H1 (cell line): ENCODE measurements at regions not wholly inside any gene's neighbourhood (a gene's known extent, or its start where the extent isn't known, plus 50 kb on each side); places are given as distances from the start of the nearest gene placed in this dataset.

Experiments
- CTCF ChIA-PET: fragments of 300-600 bp; sonication (Branson Sonifier 250); formaldehyde crosslinking; loops from one replicate; lab custom pipeline; 2021; ENCODE audit not compliant: partially characterized antibody; lab: Charles Lee
- POLR2A ChIA-PET: fragments of 300-600 bp; sonication (Branson Sonifier 250); formaldehyde crosslinking; loops from one replicate; lab custom pipeline; 2021; ENCODE audit warnings: inconsistent platforms; ENCODE audit not compliant: partially characterized antibody; lab: Charles Lee
- DNase-seq, 2 experiments: peaks; one replicate each; pipeline versions ENCODE4 v3.0.0 to v3.0.0-alpha.2; 2010 to 2022; ENCODE audit warnings: low spot score in 2 of 2, low read depth in 1 of 2, mixed read lengths in 1 of 2
- FAIRE-seq: peaks from 2 replicates; lab custom pipeline; 2011; peaks lifted over from hg19 to GRCh38; lab: Jason Lieb, UNC
- H2AFZ ChIP-seq: 2 replicates; pipeline ENCODE4 v1.8.1; 2012; ENCODE audit warnings: low read length, inconsistent platforms
- H2AK5ac ChIP-seq: 2 replicates; pipeline ENCODE4 v1.6.1; 2013; ENCODE audit warnings: low read depth, low read length
- H2BK120ac ChIP-seq: replicated peaks from 2 replicates; pipeline ENCODE3; 2013; ENCODE audit warnings: low read depth, low read length, inconsistent platforms
- H2BK12ac ChIP-seq: 2 replicates; pipeline ENCODE4 v1.6.1; 2013; ENCODE audit warnings: low read depth, low read length
- H2BK15ac ChIP-seq: 2 replicates; pipeline ENCODE4 v1.6.1; 2013; ENCODE audit warnings: low read length
- H2BK20ac ChIP-seq: 2 replicates; pipeline ENCODE4 v1.6.1; 2013; ENCODE audit warnings: low read length
- H2BK5ac ChIP-seq: 2 replicates; pipeline ENCODE4 v1.6.1; 2013; ENCODE audit warnings: low read depth, low read length
- H3K14ac ChIP-seq: 2 replicates; pipeline ENCODE4 v1.6.1; 2013; ENCODE audit warnings: inconsistent platforms; ENCODE audit not compliant: insufficient read length
- H3K18ac ChIP-seq: 2 replicates; pipeline ENCODE4 v1.6.1; 2013; ENCODE audit warnings: low read length; ENCODE audit errors: extremely low read depth
- H3K23ac ChIP-seq: 2 replicates; pipeline ENCODE4 v1.6.1; 2013; ENCODE audit warnings: inconsistent platforms; ENCODE audit not compliant: insufficient read length
- H3K23me2 ChIP-seq: 2 replicates; pipeline ENCODE4 v1.6.1; 2013; ENCODE audit warnings: low read depth, low read length
- H3K27ac ChIP-seq: 2 replicates; pipeline ENCODE4 v1.6.1; 2011; ENCODE audit warnings: low read depth, low read length, inconsistent platforms
- H3K27me3 ChIP-seq, 4 experiments: replicated peaks in 1 of 4; 1 replicate in 1 of 4; 2 replicates in 3 of 4; pipeline versions ENCODE4 v1.6.1 to v1.8.1; 2011 to 2013; ENCODE audit warnings: low read length in 3 of 4, mild to moderate bottlenecking in 3 of 4, inconsistent platforms in 2 of 4, mixed read lengths in 2 of 4, moderate library complexity in 1 of 4; ENCODE audit not compliant: control insufficient read depth in 3 of 4, insufficient read depth in 3 of 4; ENCODE audit errors: extremely low read depth in 1 of 4
- H3K36me3 ChIP-seq, 4 experiments: 2 replicates each; pipeline versions ENCODE4 v1.6.1 to v1.8.1; 2011 to 2013; ENCODE audit warnings: mild to moderate bottlenecking in 4 of 4, low read length in 3 of 4, moderate library complexity in 2 of 4, control low read depth in 1 of 4, inconsistent platforms in 1 of 4; ENCODE audit not compliant: insufficient read depth in 4 of 4, control insufficient read depth in 2 of 4
- H3K4ac ChIP-seq: replicated peaks from 2 replicates; pipeline ENCODE3; 2013; ENCODE audit warnings: low read length, low read depth, mixed read lengths, inconsistent platforms; ENCODE audit not compliant: insufficient read length
- H3K4me1 ChIP-seq, 4 experiments: replicated peaks in 1 of 4; 1 replicate in 1 of 4; 2 replicates in 3 of 4; pipeline versions ENCODE4 v1.6.1 to v1.8.1; 2011 to 2013; ENCODE audit warnings: low read length in 3 of 4, inconsistent platforms in 2 of 4, mixed read lengths in 1 of 4; ENCODE audit not compliant: insufficient read depth in 4 of 4, control insufficient read depth in 3 of 4
- H3K4me2 ChIP-seq, 2 experiments: 2 replicates each; pipeline versions ENCODE4 v1.6.1 to v1.8.1; 2011 to 2013; ENCODE audit warnings: low read depth in 2 of 2, low read length in 2 of 2, control low read depth in 1 of 2, inconsistent platforms in 1 of 2, mild to moderate bottlenecking in 1 of 2; ENCODE audit not compliant: insufficient read depth in 1 of 2
- H3K4me3 ChIP-seq, 4 experiments: fragments of 200-600, 300-600 bp in 1 of 4; sonication (generic), shearing (Covaris generic), sonication (Bioruptor Twin) in 1 of 4; 2 replicates each; pipeline versions ENCODE4 v1.5.1 to v1.8.1; 2011 to 2016; ENCODE audit warnings: low read length in 4 of 4, low read depth in 3 of 4, control low read depth in 2 of 4, inconsistent platforms in 2 of 4, mild to moderate bottlenecking in 2 of 4, mixed read lengths in 1 of 4, moderate library complexity in 1 of 4; ENCODE audit not compliant: insufficient read depth in 2 of 4; ENCODE audit errors: extremely low read depth in 1 of 4
- H3K56ac ChIP-seq: replicated peaks from 2 replicates; pipeline ENCODE3; 2013; ENCODE audit warnings: low read depth, mild to moderate bottlenecking, mixed read lengths, low read length, inconsistent platforms; ENCODE audit not compliant: insufficient read length
- H3K79me1 ChIP-seq: 2 replicates; pipeline ENCODE4 v1.6.1; 2013; ENCODE audit warnings: low read depth, low read length, control low read depth
- H3K79me2 ChIP-seq, 2 experiments: 2 replicates each; pipeline versions ENCODE4 v1.6.1 to v1.8.1; 2012 to 2013; ENCODE audit warnings: low read length in 2 of 2, mild to moderate bottlenecking in 2 of 2, inconsistent platforms in 1 of 2; ENCODE audit not compliant: insufficient read depth in 2 of 2, control insufficient read depth in 1 of 2
- H3K9ac ChIP-seq, 4 experiments: replicated peaks in 1 of 4; 1 replicate in 1 of 4; 2 replicates in 3 of 4; pipeline versions ENCODE4 v1.6.1 to v1.8.1; 2011 to 2013; ENCODE audit warnings: low read depth in 3 of 4, low read length in 3 of 4, control low read depth in 2 of 4, mild to moderate bottlenecking in 2 of 4, moderate library complexity in 2 of 4, inconsistent platforms in 1 of 4; ENCODE audit errors: extremely low read depth in 1 of 4
- H3K9me3 ChIP-seq, 2 experiments: 2 replicates each; pipeline versions ENCODE4 v1.6.1 to v1.8.1; 2012 to 2013; ENCODE audit warnings: mild to moderate bottlenecking in 2 of 2, moderate library complexity in 2 of 2, control low read depth in 1 of 2, inconsistent platforms in 1 of 2, low read depth in 1 of 2, low read length in 1 of 2, mixed read lengths in 1 of 2; ENCODE audit not compliant: insufficient read depth in 2 of 2
- H4K20me1 ChIP-seq, 2 experiments: replicated peaks in 1 of 2; 2 replicates each; pipeline versions ENCODE3 to v1.8.1; 2011 to 2013; ENCODE audit warnings: inconsistent platforms in 2 of 2, low read length in 2 of 2, mild to moderate bottlenecking in 1 of 2; ENCODE audit not compliant: insufficient read depth in 2 of 2, control insufficient read depth in 1 of 2
- H4K5ac ChIP-seq: 2 replicates; pipeline ENCODE4 v1.6.1; 2013; ENCODE audit warnings: low read length, low read depth, mixed read lengths, inconsistent platforms; ENCODE audit not compliant: insufficient read length
- H4K8ac ChIP-seq: 2 replicates; pipeline ENCODE4 v1.8.0; 2013; ENCODE audit warnings: mild to moderate bottlenecking, moderate library complexity, low read length, inconsistent platforms; ENCODE audit not compliant: insufficient read depth; ENCODE audit errors: extremely low read depth
- H4K91ac ChIP-seq: replicated peaks from 2 replicates; pipeline ENCODE3; 2013; ENCODE audit warnings: low read length, mixed read lengths, inconsistent platforms; ENCODE audit not compliant: insufficient read length
- CEBPB ChIP-seq: IDR thresholded peaks from 2 replicates; pipeline ENCODE4 v1.6.1; 2012; ENCODE audit warnings: low read depth, low read length
- MAFK ChIP-seq: IDR thresholded peaks from 2 replicates; pipeline ENCODE4 v1.6.1; 2012; ENCODE audit warnings: low read depth, mild to moderate bottlenecking, improper control_type of control experiment, low read length
- NANOG ChIP-seq: IDR thresholded peaks from 2 replicates; pipeline ENCODE4 v1.6.1; 2011; ENCODE audit warnings: low read length, low read depth, mild to moderate bottlenecking, inconsistent platforms; ENCODE audit not compliant: insufficient read depth, poor library complexity, severe bottlenecking
- NRF1 ChIP-seq: IDR thresholded peaks from 2 replicates; pipeline ENCODE4 v1.6.1; 2011; ENCODE audit warnings: mild to moderate bottlenecking, low read depth, low read length, improper control_type of control experiment
- RAD21 ChIP-seq, 2 experiments: IDR thresholded peaks in 1 of 2; conservative IDR thresholded peaks in 1 of 2; 2 replicates each; pipeline ENCODE4 v1.6.1; 2011; ENCODE audit warnings: low read depth in 2 of 2, low read length in 2 of 2, improper control_type of control experiment in 1 of 2, inconsistent platforms in 1 of 2, mild to moderate bottlenecking in 1 of 2, moderate library complexity in 1 of 2
- RFX5 ChIP-seq: IDR thresholded peaks from 2 replicates; pipeline ENCODE4 v1.6.1; 2011; ENCODE audit warnings: low read depth, low read length, improper control_type of control experiment, borderline replicate concordance
- RXRA ChIP-seq: IDR thresholded peaks from 2 replicates; pipeline ENCODE4 v1.6.1; 2011; ENCODE audit warnings: low read depth, mild to moderate bottlenecking, low read length, moderate library complexity; ENCODE audit not compliant: insufficient read depth
- SIX5 ChIP-seq: IDR thresholded peaks from 2 replicates; pipeline ENCODE4 v1.6.1; 2011; ENCODE audit warnings: mild to moderate bottlenecking, low read depth, low read length
- TAF7 ChIP-seq: optimal IDR thresholded peaks from 2 replicates; pipeline ENCODE3; 2011; ENCODE audit warnings: low read depth, mild to moderate bottlenecking, inconsistent platforms, low read length, moderate library complexity, borderline replicate concordance
- USF2 ChIP-seq: IDR thresholded peaks from 2 replicates; pipeline ENCODE4 v1.6.1; 2011; ENCODE audit warnings: low read length, improper control_type of control experiment
- ZNF274 ChIP-seq: IDR thresholded peaks from 2 replicates; pipeline ENCODE4 v1.7.0; 2012; ENCODE audit warnings: low read length, borderline replicate concordance; ENCODE audit errors: extremely low read depth

- Histone ChIP-seq H3K23ac (no peak overlapping the region), H2AK5ac (no peak overlapping the region), H4K5ac (no peak overlapping the region), H2BK12ac (no peak overlapping the region), H3K36me3 (no peaks in the 10 kb centered on the region; a peak in 1 of 8 replicates), H2BK15ac (no peak overlapping the region), H3K9me3 (no peaks in the 10 kb centered on the region), H4K8ac (no peak overlapping the region), H2AFZ (no peak overlapping the region), H3K23me2 (no peaks in the 10 kb centered on the region), H3K18ac (no peak overlapping the region), H3K79me1 (no peaks in the 10 kb centered on the region), H4K91ac (no peak overlapping the region), H3K4ac (no peak overlapping the region), H2BK20ac (no peak overlapping the region), H3K56ac (no peak overlapping the region)
- FAIRE-seq: no peak
- CTCF ChIA-PET: interaction anchor here (0.9 to 4.0 kb wide), 6 partner anchors 10 to 84 kb away, joined by 3 to 19 read pairs (median 3); no protein-coding TSS in a partner anchor
- POLR2A ChIA-PET: interaction anchor here (0.6 kb wide), 1 partner anchor 8 kb away, joined by 3 read pairs; no protein-coding TSS in a partner anchor
- TF ChIP-seq MAFK (no peak), NANOG (no peak), TAF7 (no peak), CEBPB (no peak), ZNF274 (no peak), RFX5 (no peak), NRF1 (no peak), RXRA (no peak), RAD21 (IDR thresholded peaks at IDR 0.05 in 1 of 2, conservative IDR thresholded peaks at IDR 0.05 in 1 of 2; ENCODE audit: low read depth in 2 of 2, low read length in 2 of 2) (no peak), SIX5 (no peak), USF2 (no peak)
- TF ChIP-seq, all 59 proteins: peak for 0
- H3K9ac ChIP-seq: no peak overlapping the region
- no peak overlapping the region for H3K4me2 ChIP-seq
- H4K20me1 ChIP-seq: no peaks in the 10 kb centered on the region
- H3K27me3 ChIP-seq: peaks cover 2 to 35% (median 15%) of the 10 kb centered on the region in 4 experiments
- H3K27ac ChIP-seq: no peak overlapping the region
- H3K79me2 ChIP-seq: no peaks in the 10 kb centered on the region
- peaks cover 2 to 19% (median 9%) of the 10 kb centered on the region in 4 experiments; a peak in 6 of 7 replicates for H3K4me1 ChIP-seq
- no peak overlapping the region for H2BK5ac ChIP-seq
- H3K14ac ChIP-seq: no peak overlapping the region
- H2BK120ac ChIP-seq: no peak overlapping the region
- H3K4me3 ChIP-seq: no peak overlapping the region; a peak in 1 of 8 replicates
- DNase-seq: no peak
These were observed 78.7 kb downstream of the NKX2-1 start for GRCh38 chr14:36441283-36441682.
